Colonic mucosa (tissue), 4 donors: ENCODE measurements at regions not wholly inside any gene's neighbourhood (a gene's known extent, or its start where the extent isn't known, plus 50 kb on each side); places are given as distances from the start of the nearest gene placed in this dataset.

Experiments used
- DNase-seq: peaks from one replicate; pipeline ENCODE4 v3.0.0-alpha.2; 2020
- H3K27ac ChIP-seq: fragments of 200-600 bp; one replicate; pipeline ENCODE4 v1.8.0; 2021
- H3K27me3 ChIP-seq: fragments of 200-600 bp; one replicate; pipeline ENCODE4 v1.8.0; 2021
- H3K36me3 ChIP-seq: fragments of 200-600 bp; one replicate; pipeline ENCODE4 v1.8.0; 2021
- H3K4me1 ChIP-seq: fragments of 200-600 bp; one replicate; pipeline ENCODE4 v1.8.0; 2021; ENCODE audit warnings: mild to moderate bottlenecking
- H3K4me3 ChIP-seq: fragments of 200-600 bp; one replicate; pipeline ENCODE4 v1.8.0; 2021
- H3K9ac ChIP-seq, 2 donors: one replicate each; pipeline ENCODE4 v1.7.0; 2013; ENCODE audit warnings: control low read depth in 2 of 2, low read depth in 2 of 2, low read length in 2 of 2
- H3K9me3 ChIP-seq: fragments of 200-600 bp; one replicate; pipeline ENCODE4 v1.8.0; 2021
- intact Hi-C: fragments of 100-400 bp; cut with DNase I; formaldehyde crosslinking; loops from one replicate; pipeline ENCODE4 v1.14.1; 2022
- TF ChIP-seq, protein P1 (sequence below): fragments of 200-600 bp; IDR thresholded peaks from one replicate; pipeline ENCODE4 v1.8.0; 2022; ENCODE audit warnings: antibody characterized with exemption, mild to moderate bottlenecking
- donor health status: healthy.
- donor health status: DM: no; HTN: no; CAD: no.
- donor health status: DM: no; HTN: no; CAD: no.

DNA sequence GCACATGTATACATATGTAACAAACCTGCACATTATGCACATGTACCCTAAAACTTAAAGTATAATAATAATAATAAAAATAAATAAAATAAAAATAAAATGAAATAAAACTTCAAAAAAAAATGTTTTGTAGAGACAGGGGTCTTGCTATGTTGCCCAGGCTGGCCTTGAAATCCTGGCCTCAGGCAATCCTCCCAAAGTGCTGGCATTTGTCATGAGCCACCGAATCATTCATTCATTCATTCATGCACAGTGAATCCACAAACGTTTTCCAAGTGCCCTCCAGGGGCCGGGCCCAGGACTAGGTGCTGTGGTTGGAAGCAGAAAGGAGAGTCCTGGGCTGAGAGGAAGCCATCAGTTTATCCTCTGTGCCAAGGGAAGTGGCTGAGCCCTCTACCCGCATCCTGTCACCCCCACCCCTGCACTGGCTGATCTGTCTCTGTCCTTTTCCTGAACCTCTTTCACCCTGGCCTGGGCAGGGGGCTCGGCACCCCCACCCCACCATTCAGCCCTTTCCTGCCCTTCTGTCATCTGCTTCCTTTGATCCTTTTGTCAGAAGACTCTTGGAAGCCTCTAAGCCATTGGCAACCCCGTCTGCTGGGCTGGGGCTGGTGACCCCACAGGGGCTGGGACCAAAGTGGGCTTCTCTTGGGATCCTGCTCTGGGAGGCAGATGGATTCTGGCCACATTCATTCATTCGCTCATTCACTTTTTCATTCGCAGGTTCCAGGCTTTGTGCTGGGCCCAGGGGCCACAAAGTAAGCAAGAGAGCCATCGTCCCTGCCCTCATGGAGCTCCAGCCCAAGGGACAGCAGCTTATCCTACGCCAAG, 84.3 kb downstream of the IGLL1 start:
- no peaks in the 10 kb centered on the region for H3K4me1 ChIP-seq
- H3K9ac ChIP-seq: no peak overlapping the region
- no peaks in the 10 kb centered on the region for H3K9me3 ChIP-seq
- TF ChIP-seq, protein P1, sequence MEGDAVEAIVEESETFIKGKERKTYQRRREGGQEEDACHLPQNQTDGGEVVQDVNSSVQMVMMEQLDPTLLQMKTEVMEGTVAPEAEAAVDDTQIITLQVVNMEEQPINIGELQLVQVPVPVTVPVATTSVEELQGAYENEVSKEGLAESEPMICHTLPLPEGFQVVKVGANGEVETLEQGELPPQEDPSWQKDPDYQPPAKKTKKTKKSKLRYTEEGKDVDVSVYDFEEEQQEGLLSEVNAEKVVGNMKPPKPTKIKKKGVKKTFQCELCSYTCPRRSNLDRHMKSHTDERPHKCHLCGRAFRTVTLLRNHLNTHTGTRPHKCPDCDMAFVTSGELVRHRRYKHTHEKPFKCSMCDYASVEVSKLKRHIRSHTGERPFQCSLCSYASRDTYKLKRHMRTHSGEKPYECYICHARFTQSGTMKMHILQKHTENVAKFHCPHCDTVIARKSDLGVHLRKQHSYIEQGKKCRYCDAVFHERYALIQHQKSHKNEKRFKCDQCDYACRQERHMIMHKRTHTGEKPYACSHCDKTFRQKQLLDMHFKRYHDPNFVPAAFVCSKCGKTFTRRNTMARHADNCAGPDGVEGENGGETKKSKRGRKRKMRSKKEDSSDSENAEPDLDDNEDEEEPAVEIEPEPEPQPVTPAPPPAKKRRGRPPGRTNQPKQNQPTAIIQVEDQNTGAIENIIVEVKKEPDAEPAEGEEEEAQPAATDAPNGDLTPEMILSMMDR: no peak
- no peaks in the 10 kb centered on the region for H3K36me3 ChIP-seq
- H3K27ac ChIP-seq: no peak overlapping the region
- H3K27me3 ChIP-seq: no peaks in the 10 kb centered on the region
- intact Hi-C loops: no loop called here
- DNase-seq: no peak
- H3K4me3 ChIP-seq: no peak overlapping the region

DNA sequence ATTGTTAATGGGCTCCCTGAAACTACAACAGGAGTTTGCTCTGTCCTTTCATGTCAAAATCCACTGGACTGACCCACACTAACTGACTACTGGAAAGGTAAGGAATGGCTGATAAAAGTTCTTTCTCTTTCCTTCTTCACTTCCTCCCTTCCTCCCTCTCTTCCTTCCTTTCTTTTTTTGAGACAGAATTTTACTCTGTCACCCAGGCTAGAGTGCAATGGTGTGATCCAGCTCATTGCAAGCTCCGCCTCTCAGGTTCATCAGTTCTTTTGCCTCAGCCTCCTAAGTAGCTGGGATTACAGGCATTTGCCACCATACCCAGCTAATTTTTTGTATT, 85.2 kb downstream of the IGLL1 start:
- no peak overlapping the region for H3K4me3 ChIP-seq
- no peaks in the 10 kb centered on the region for H3K27me3 ChIP-seq
- TF ChIP-seq, protein P1: no peak
- no peak overlapping the region for H3K27ac ChIP-seq
- no peaks in the 10 kb centered on the region for H3K9me3 ChIP-seq
- intact Hi-C loops: no loop called here
- H3K4me1 ChIP-seq: no peaks in the 10 kb centered on the region
- DNase-seq: no peak
- no peaks in the 10 kb centered on the region for H3K36me3 ChIP-seq
- no peak overlapping the region for H3K9ac ChIP-seq

DNA sequence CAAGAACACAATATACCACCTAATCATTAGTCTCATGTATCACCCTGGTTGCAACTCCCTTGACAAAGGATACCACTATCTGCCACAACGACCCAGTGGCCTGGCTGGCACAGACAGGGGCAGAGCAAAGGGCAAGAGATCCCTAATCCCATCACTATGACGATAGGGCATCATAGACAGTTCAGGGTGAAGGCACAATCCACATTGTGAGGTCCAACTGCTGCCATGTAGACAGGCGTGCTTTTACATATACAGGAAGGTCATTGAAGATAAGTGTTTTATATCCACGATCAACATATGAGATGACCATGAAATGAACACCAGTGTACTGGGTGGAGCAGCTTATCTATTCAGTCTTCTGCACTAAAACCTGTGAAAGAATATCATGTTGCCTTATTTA, 94.6 kb downstream of the IGLL1 start:
- intact Hi-C loops: no loop called here
- TF ChIP-seq, protein P1: no peak
- Histone ChIP-seq H3K4me3 (no peak overlapping the region), H3K9ac (no peak overlapping the region), H3K4me1 (no peaks in the 10 kb centered on the region), H3K9me3 (no peaks in the 10 kb centered on the region), H3K27me3 (no peaks in the 10 kb centered on the region), H3K27ac (no peak overlapping the region), H3K36me3 (no peaks in the 10 kb centered on the region)
- DNase-seq: no peak

DNA sequence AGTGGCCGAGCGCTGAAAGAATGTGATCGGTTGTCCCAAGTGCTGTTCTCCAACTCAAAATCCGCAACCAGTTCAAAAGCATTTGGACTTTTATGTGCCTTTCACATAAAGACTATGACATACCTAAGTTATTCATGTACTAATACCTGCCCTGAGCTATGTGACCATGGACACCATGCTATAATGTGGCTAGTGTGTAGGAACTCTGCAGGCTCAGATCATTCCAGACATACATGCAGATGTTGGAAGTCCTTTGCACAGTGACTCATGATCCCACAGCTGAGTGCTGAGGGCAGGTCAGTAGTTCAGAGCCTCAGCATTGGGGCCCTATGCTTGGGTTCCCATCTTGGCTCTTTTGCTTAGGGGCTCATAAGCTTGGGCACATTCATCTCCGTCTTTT, 95.4 kb downstream of the IGLL1 start:
- intact Hi-C loops: no loop called here
- H3K27ac ChIP-seq: no peak overlapping the region
- no peaks in the 10 kb centered on the region for H3K27me3 ChIP-seq
- H3K36me3 ChIP-seq: no peaks in the 10 kb centered on the region
- DNase-seq: no peak
- H3K4me3 ChIP-seq: no peak overlapping the region
- no peak overlapping the region for H3K9ac ChIP-seq
- no peaks in the 10 kb centered on the region for H3K4me1 ChIP-seq
- no peaks in the 10 kb centered on the region for H3K9me3 ChIP-seq
- TF ChIP-seq, protein P1: no peak

DNA sequence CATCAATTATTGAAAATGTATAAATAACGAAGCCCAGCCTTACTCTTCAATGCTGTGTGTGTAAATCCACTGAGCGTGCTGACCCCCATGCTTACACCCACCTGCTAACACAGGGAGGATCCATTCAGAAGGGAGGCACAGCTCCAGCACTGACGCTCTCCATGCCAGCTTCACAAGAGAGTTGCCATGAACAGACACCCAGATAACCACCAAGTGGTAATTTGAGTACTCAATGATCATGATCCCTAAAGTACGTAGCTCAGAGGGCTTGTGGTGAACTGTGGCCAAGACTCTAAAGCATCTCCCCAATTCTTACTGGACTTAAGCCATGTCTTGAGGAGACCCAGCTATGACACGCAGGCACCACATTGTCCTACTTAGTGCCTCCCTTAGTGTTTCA, 98.7 kb downstream of the IGLL1 start:
- Histone ChIP-seq H3K27me3 (no peaks in the 10 kb centered on the region), H3K4me1 (no peaks in the 10 kb centered on the region), H3K9me3 (no peaks in the 10 kb centered on the region), H3K27ac (no peak overlapping the region), H3K4me3 (no peak overlapping the region), H3K36me3 (no peaks in the 10 kb centered on the region), H3K9ac (no peak overlapping the region)
- DNase-seq: no peak
- intact Hi-C loops: no loop called here
- TF ChIP-seq, protein P1: no peak
